GM12892 (cell line): ENCODE measurements at regions not wholly inside any gene's neighbourhood (a gene's known extent, or its start where the extent isn't known, plus 50 kb on each side); places are given as distances from the start of the nearest gene placed in this dataset.

Source experiments
- POLR2A ChIP-seq: IDR thresholded peaks from 2 replicates; pipeline ENCODE4 v1.6.1; 2011; ENCODE audit warnings: low read depth, low read length, control low read depth
- TAF1 ChIP-seq: IDR thresholded peaks from 2 replicates; pipeline ENCODE4 v1.6.1; 2011; ENCODE audit warnings: low read depth, mild to moderate bottlenecking, control low read depth, low read length, borderline replicate concordance

- no peak for TF ChIP-seq POLR2A
- no peak for TF ChIP-seq TAF1
Measured at GRCh38 chr1:191620883-191621282, 537.4 kb upstream of the RGS18 start.
